GM23248 (cell line): ENCODE measurements at regions not wholly inside any gene's neighbourhood (a gene's known extent, or its start where the extent isn't known, plus 50 kb on each side); places are given as distances from the start of the nearest gene placed in this dataset.

Experiments used
- DNase-seq: peaks from one replicate; pipeline ENCODE4 v3.0.0-alpha.2; 2015
- H2AFZ ChIP-seq: fragments of 200-600 bp; sonication (generic); 2 replicates; pipeline ENCODE4 v1.6.1; 2016; ENCODE audit warnings: antibody characterized with exemption
- H3F3A ChIP-seq: fragments of 200-600 bp; sonication (generic); 2 replicates; pipeline ENCODE4 v1.6.1; 2016; ENCODE audit warnings: mild to moderate bottlenecking, antibody characterized with exemption, mixed run types; ENCODE audit not compliant: insufficient read depth
- H3K27ac ChIP-seq: fragments of 200-600 bp; sonication (generic); 2 replicates; pipeline ENCODE4 v1.5.1; 2016; ENCODE audit warnings: mild to moderate bottlenecking
- H3K27me3 ChIP-seq: fragments of 200-600 bp; sonication (generic); replicated peaks from 2 replicates; pipeline ENCODE4 v1.6.1; 2016; ENCODE audit warnings: mild to moderate bottlenecking; ENCODE audit not compliant: insufficient read depth
- H3K36me3 ChIP-seq: fragments of 200-600 bp; sonication (generic); 2 replicates; pipeline ENCODE4 v1.6.1; 2016; ENCODE audit warnings: low read depth, mild to moderate bottlenecking
- H3K4me1 ChIP-seq: fragments of 200-600 bp; sonication (generic); 2 replicates; pipeline ENCODE4 v1.6.1; 2016; ENCODE audit warnings: mild to moderate bottlenecking; ENCODE audit not compliant: insufficient read depth
- H3K4me2 ChIP-seq: fragments of 200-600 bp; sonication (generic); one replicate; pipeline ENCODE4 v1.6.1; 2016; ENCODE audit warnings: mild to moderate bottlenecking; ENCODE audit not compliant: unreplicated experiment
- H3K4me3 ChIP-seq: fragments of 200-600 bp; sonication (generic); 2 replicates; pipeline ENCODE4 v1.5.1; 2016; ENCODE audit warnings: mild to moderate bottlenecking
- H3K79me2 ChIP-seq: fragments of 200-600 bp; sonication (generic); 2 replicates; pipeline ENCODE4 v1.6.1; 2016; ENCODE audit warnings: mild to moderate bottlenecking; ENCODE audit not compliant: insufficient read depth
- H3K9ac ChIP-seq: fragments of 200-600 bp; sonication (generic); 2 replicates; pipeline ENCODE4 v1.6.1; 2016; ENCODE audit warnings: mild to moderate bottlenecking
- H3K9me2 ChIP-seq: fragments of 200-600 bp; sonication (generic); 2 replicates; pipeline ENCODE4 v1.6.1; 2016; ENCODE audit warnings: mixed run types, mild to moderate bottlenecking, moderate library complexity; ENCODE audit not compliant: insufficient read depth
- H3K9me3 ChIP-seq: fragments of 200-600 bp; sonication (generic); one replicate; pipeline ENCODE4 v1.6.1; 2017; ENCODE audit warnings: low read depth
- H4K20me1 ChIP-seq: fragments of 200-600 bp; sonication (generic); 2 replicates; pipeline ENCODE4 v1.6.0; 2016; ENCODE audit not compliant: insufficient read depth
- EZH2 ChIP-seq: fragments of 200-600 bp; sonication (generic); IDR thresholded peaks from 2 replicates; pipeline ENCODE4 v1.6.1; 2018; ENCODE audit warnings: antibody characterized with exemption, mild to moderate bottlenecking; ENCODE audit not compliant: insufficient read depth, poor library complexity, severe bottlenecking
- EZH2phosphoT487 ChIP-seq: fragments of 200-600 bp; sonication (generic); IDR thresholded peaks from 2 replicates; pipeline ENCODE4 v1.6.1; 2018; ENCODE audit warnings: antibody characterized with exemption, moderate library complexity, mild to moderate bottlenecking, low read depth; ENCODE audit not compliant: insufficient read depth
- WGBS, 2 experiments: methylation state at CpG; one replicate each; pipeline ENCODE4 v1.1.6; 2015 to 2017; ENCODE audit warnings: low lambda C conversion rate in 2 of 2, low coverage in 1 of 2; ENCODE audit errors: missing lambda C conversion rate in 2 of 2; 5-methylcytosine and 5-hydroxymethylcytosine counted together
- in situ Hi-C: fragments of 300-500 bp; cut with MboI; formaldehyde crosslinking; loops from 2 replicates; pipeline ENCODE4 v1.15.0; 2020

DNA sequence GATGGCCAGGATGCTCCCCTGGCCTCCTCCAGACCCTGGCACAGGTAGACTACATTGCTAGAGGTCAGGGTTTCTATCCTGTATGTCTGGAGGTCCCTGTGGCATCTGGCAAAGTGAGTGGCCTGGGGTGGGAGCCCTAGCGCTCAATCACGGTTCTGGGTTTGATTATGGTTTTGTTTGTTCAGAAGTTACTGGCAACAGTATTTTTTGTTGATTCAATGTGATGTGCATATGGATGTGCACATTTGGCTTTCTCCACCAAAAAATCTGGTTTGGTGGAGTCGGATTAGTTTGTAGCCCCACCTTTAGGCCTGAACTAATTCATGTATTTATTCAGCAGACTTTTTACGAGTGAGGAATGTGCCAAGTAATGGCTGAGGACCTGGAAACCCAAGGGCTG lies 109.7 kb downstream of the VEGFA start:
- no peaks in the 10 kb centered on the region for H3K27me3 ChIP-seq
- no peaks in the 10 kb centered on the region for H3K9me2 ChIP-seq
- in situ Hi-C loops = no loop called here
- H2AFZ ChIP-seq = no peak overlapping the region
- H3K9me3 ChIP-seq = no peaks in the 10 kb centered on the region
- no peaks in the 10 kb centered on the region for H3K36me3 ChIP-seq
- H4K20me1 ChIP-seq = no peaks in the 10 kb centered on the region
- no peaks in the 10 kb centered on the region for H3K79me2 ChIP-seq
- H3K27ac ChIP-seq = no peak overlapping the region
- H3K4me1 ChIP-seq = no peaks in the 10 kb centered on the region
- no peak overlapping the region for H3K4me3 ChIP-seq
- no peaks in the 10 kb centered on the region for H3F3A ChIP-seq
- no peak for TF ChIP-seq EZH2
- TF ChIP-seq EZH2phosphoT487 = no peak
- 70 to 72% methylated on average over 4 of the region's 4 CpGs for WGBS, 2 experiments
- no peak overlapping the region for H3K4me2 ChIP-seq
- no peak overlapping the region for H3K9ac ChIP-seq
- DNase-seq = no peak

DNA sequence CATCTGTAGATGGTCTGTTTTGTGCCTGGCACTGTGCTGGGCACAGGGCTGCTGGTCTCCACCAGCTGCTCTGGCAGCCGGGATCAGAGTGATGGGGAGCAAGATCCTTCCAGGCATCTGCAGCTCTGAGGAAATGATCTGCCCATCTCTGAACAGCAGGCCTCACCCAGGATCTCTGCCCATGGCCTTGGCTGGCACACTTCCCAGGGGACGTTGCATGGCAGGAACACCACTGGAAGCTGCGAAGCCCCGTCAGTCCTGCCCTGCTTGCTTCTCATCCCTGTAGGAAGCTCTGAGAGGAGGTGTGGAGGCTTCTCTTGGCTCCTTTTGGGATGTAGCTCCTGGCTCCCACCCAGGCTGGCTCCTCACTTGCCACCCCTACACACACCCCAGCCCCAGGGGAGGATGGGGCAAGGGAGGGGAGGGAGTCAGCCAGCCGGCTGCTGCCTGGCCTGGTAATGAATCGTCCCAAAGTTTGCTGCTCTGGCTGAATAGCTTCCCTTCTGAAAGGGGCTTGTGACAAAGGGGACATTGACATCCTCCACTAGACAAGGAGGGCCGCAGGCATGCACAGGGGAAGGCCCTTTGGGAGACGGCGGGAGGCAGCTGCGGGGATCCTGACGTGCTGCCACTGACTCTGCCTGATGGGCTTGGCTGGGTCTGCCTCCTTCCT lies 108.9 kb downstream of the VEGFA start:
- Histone ChIP-seq H3K9ac (no peak overlapping the region), H3K27me3 (no peaks in the 10 kb centered on the region), H4K20me1 (no peaks in the 10 kb centered on the region), H3K4me3 (no peak overlapping the region), H3K4me1 (no peaks in the 10 kb centered on the region), H3K4me2 (no peak overlapping the region), H3K9me3 (no peaks in the 10 kb centered on the region), H3K79me2 (no peaks in the 10 kb centered on the region), H2AFZ (no peak overlapping the region), H3K9me2 (no peaks in the 10 kb centered on the region), H3K27ac (no peak overlapping the region), H3F3A (no peaks in the 10 kb centered on the region), H3K36me3 (no peaks in the 10 kb centered on the region)
- in situ Hi-C loops = no loop called here
- WGBS, 2 experiments = 51 to 60% methylated on average over 11 of the region's 11 CpGs
- TF ChIP-seq EZH2 = no peak
- peak; percentile 39 for DNase-seq

DNA sequence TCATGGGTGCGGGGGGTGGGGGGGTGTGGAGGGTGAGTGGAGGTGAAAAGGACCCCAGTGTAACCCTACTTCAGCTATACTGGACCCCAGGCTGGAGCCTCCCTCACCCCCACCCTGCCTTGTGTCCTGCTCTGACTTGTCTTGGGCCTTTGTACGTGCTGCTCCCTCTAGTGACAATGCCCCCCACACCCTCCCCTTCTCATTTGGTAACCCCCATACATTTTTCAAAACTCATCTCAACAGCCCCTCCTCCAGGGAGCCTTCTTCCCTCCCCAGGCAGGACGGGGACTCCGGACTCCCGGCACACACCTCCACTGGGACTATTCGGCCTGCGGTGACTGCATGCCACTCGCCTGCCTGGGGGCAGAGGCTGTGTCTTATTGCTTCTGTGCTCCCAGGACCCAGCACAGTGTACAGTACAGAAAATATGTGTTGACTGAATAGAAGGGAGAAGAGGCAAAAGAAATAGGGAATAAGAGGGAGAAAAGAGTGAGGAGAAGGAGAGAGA lies 108.2 kb downstream of the VEGFA start:
- Histone ChIP-seq H3K4me2 (no peak overlapping the region), H3K9me3 (no peaks in the 10 kb centered on the region), H3K9me2 (no peaks in the 10 kb centered on the region), H3F3A (no peaks in the 10 kb centered on the region), H2AFZ (no peak overlapping the region), H3K27ac (no peak overlapping the region), H3K36me3 (no peaks in the 10 kb centered on the region), H3K4me3 (no peak overlapping the region), H3K9ac (no peak overlapping the region), H4K20me1 (no peaks in the 10 kb centered on the region), H3K4me1 (no peaks in the 10 kb centered on the region), H3K79me2 (no peaks in the 10 kb centered on the region), H3K27me3 (0 out of 2 replicates have a peak, but pooled peaks cover 3% of the 10 kb centered on the region)
- TF ChIP-seq EZH2 (no peak), EZH2phosphoT487 (no peak)
- no peak for DNase-seq
- in situ Hi-C loops = no loop called here
- WGBS, 2 experiments = 94 to 97% methylated on average over 6 to 8 of the region's 8 CpGs

DNA sequence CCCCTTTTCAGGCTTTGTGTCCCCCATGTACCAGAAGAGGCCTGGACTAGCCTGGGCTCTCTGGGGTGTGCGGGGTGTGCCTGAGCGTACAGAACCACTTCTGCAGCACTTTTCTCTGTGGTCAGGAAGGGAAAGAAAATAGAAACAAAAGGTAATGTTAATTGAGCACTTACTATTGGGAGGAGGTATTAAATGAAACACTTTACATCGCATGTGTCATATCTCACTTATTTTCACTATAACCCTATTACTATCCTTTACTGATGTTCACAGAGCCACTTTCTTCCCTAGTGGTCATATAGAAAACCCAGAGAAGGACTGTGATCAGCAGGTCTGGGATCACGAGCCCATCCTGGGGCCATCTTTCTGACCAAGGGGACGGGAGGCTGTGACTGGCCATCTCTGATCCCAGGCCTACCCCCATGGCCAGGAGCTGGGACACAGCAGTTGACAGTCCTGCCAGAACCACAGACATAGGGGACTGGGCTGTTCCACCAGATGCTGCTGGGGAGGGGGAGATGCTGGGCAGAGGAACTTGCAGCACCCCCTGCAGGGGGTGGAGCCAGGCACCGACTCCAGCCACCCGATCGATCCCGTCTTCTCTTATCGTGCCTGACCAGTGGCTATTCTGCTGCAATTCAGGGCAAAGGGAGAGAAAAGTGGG lies 107.6 kb downstream of the VEGFA start:
- Histone ChIP-seq H3F3A (no peaks in the 10 kb centered on the region), H3K36me3 (no peaks in the 10 kb centered on the region), H3K9ac (no peak overlapping the region), H3K9me2 (no peaks in the 10 kb centered on the region), H2AFZ (no peak overlapping the region), H4K20me1 (no peaks in the 10 kb centered on the region), H3K9me3 (no peaks in the 10 kb centered on the region), H3K4me2 (no peak overlapping the region), H3K4me1 (no peaks in the 10 kb centered on the region), H3K27ac (no peak overlapping the region), H3K4me3 (no peak overlapping the region), H3K79me2 (no peaks in the 10 kb centered on the region), H3K27me3 (0 out of 2 replicates have a peak, but pooled peaks cover 4% of the 10 kb centered on the region)
- TF ChIP-seq EZH2phosphoT487 (no peak), EZH2 (no peak)
- 92 to 93% methylated on average over 10 of the region's 10 CpGs for WGBS, 2 experiments
- DNase-seq = no peak
- in situ Hi-C loops = no loop called here
